ENCODE measurements at regions not wholly inside any gene's neighbourhood (a gene's known extent, or its start where the extent isn't known, plus 50 kb on each side); places are given as distances from the start of the nearest gene placed in this dataset.

DNA sequence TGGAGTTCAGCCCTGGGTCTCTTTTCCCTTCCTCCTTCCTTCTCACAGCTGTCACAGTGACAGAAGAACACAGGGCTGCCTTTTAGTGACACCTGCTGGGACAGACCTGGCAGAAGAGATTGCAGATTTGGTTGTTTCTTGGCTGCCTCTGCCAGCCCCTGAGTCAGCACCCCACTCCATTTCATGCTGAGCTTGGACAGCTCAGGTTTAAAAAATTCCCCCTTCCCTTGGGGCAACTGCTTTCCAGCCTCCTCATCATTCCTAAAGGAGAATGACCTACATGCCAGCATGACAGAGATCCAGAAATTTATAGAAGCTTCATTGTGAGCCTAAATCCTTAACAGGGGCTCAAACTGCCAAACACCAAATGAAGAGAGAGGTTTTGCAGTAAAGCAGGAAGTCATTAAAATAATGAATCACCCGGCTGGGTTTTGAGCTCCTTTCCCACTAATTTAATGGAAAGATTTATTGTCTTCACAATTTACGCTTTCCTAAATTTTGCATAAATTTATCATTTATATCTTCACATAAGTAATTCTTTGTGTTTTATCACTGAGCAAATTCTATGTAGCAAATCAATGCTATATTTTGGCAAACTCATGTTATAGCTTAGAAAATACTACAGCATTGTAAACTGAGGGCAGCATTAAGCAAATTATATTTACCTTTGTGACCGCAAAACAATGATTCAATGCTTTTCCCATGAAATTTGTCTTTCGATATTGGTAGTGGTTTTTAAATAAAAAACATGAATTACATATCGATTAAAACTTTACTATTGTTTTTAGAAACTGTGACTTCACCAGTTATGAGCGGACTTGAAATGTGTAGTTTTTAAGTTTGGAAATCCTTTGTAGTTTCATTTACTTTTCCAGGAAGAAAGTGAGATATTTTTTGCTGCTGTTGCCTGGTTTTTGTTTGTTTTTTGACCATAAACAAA, 399.5 kb upstream of the ANKRD30A start:
- no peaks in the 10 kb centered on the region for H3K27me3 ChIP-seq (ENCODE audit: low read depth)
- no peaks in the 10 kb centered on the region for H3K4me1 ChIP-seq
- H3K9me3 ChIP-seq: no peaks in the 10 kb centered on the region
- no peaks in the 10 kb centered on the region for H3K36me3 ChIP-seq (replicated peaks)
- H3K4me3 ChIP-seq: no peak overlapping the region
- DNase-seq (ENCODE audit: low spot score in 2 of 2): no peak
- in situ Hi-C loops (cut with MboI; ENCODE audit: low sequenced_read_pairs): no loop called here

DNA sequence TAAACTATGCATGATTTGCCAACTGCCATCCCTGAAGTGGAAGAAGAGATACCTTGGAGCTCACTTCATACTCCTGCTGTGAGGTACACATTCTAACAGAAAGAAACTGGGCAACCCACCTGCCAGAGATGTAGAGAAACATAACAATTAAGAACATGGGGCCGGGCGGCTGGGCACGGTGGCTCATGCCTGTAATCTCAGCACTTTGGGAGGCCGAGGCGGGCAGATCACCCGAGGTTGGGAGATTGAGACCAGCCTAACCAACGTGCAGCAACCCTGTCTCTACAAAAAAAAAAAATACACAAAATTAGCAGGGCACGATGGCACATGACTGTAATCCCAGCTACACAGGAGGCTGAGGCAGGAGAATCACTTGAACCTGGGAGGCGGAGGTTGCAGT, 402.6 kb upstream of the ANKRD30A start:
- Histone ChIP-seq H3K4me3 (no peak overlapping the region), H3K4me1 (no peaks in the 10 kb centered on the region), H3K36me3 (replicated peaks) (no peaks in the 10 kb centered on the region), H3K27me3 (ENCODE audit: low read depth) (no peaks in the 10 kb centered on the region), H3K9me3 (no peaks in the 10 kb centered on the region)
- in situ Hi-C loops (cut with MboI; ENCODE audit: low sequenced_read_pairs): no loop called here
- DNase-seq (ENCODE audit: low spot score in 2 of 2): no peak

DNA sequence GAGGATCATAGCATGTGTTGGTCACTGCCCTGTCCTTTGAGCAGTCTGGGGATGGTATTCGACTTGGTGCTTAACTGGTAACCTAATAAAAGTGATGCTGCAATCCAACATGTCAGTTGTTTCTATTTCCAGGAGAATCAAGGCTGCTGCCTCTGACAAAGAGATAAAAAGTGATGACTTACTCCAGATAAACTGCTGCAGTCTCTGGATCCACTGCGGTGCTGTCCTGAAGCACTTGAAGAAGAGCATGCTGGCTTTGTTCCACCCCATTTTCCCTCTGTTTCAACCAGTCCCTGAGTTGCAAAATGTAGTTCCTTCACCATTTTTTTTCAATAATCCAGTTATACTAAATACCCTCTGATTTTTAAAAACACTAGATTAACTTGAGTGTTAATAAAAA, 403.5 kb upstream of the ANKRD30A start:
- Histone ChIP-seq H3K27me3 (ENCODE audit: low read depth) (no peaks in the 10 kb centered on the region), H3K36me3 (replicated peaks) (no peaks in the 10 kb centered on the region), H3K9me3 (no peaks in the 10 kb centered on the region), H3K4me3 (no peak overlapping the region), H3K4me1 (no peaks in the 10 kb centered on the region)
- no peak for DNase-seq (ENCODE audit: low spot score in 2 of 2)
- in situ Hi-C loops (cut with MboI; ENCODE audit: low sequenced_read_pairs): no loop called here

DNA sequence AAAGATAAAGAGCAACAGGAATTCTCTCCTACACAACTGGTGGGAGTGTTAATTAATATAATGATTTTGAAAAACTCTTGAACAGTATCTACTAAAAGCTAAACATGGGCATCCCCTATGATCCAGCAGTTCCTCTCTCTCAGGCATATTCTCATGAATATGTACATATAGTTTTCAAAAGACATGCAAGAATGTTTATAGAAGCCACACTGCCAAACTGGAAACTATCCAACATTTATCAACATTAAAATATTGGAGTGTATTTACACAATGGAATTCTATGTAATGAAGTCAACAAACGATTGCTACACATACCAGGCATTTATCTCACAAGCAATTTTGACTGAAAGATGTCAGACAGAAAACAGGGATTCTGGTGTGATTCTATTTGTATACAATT, 404.5 kb upstream of the ANKRD30A start:
- no peak for DNase-seq (ENCODE audit: low spot score in 2 of 2)
- Histone ChIP-seq H3K4me3 (no peak overlapping the region), H3K27me3 (ENCODE audit: low read depth) (no peaks in the 10 kb centered on the region), H3K4me1 (no peaks in the 10 kb centered on the region), H3K9me3 (no peaks in the 10 kb centered on the region), H3K36me3 (replicated peaks) (no peaks in the 10 kb centered on the region)
- in situ Hi-C loops (cut with MboI; ENCODE audit: low sequenced_read_pairs): no loop called here

DNA sequence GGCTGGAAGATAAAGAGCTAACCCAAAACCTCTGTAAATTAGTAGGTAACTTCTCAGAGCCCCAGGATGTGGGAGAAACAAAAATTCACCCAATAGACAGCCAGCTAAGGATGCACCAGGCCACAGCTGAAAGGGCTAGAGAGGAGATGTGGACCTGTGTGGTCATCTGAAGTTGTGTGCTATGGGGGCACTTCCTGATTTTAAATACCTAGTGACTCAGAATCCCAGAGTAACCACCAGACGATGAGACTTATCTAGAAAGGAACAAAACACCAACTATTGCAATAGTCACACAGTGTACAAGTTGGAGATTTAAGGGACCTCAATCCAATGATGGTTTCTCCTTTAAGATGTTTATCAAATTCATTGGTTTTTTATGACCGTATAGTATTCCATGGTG, 408.3 kb upstream of the ANKRD30A start:
- in situ Hi-C loops (cut with MboI; ENCODE audit: low sequenced_read_pairs): no loop called here
- Histone ChIP-seq H3K4me1 (no peaks in the 10 kb centered on the region), H3K36me3 (replicated peaks) (no peaks in the 10 kb centered on the region), H3K9me3 (no peaks in the 10 kb centered on the region), H3K4me3 (no peak overlapping the region), H3K27me3 (ENCODE audit: low read depth) (no peaks in the 10 kb centered on the region)
- DNase-seq (ENCODE audit: low spot score in 2 of 2): no peak

DNA sequence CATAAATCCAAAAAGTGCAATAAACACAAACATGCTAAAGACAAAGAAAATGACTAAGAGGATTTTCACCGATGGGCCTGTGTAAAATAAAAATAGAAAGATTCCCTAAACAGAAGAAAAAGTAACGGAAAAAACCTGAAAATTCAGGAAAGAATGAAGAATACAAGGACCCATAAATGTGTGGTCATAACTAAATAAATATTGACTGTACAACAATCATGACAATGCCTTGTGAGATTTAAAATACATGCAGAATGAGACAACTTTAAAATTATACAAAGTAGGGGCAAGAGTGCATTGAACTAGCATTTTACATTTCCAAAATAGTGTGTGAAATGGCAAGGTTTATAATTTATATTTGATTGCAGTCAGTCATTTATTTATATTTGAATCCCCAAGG, 409.1 kb upstream of the ANKRD30A start:
- no peak overlapping the region for H3K4me3 ChIP-seq
- DNase-seq (ENCODE audit: low spot score in 2 of 2): no peak
- in situ Hi-C loops (cut with MboI; ENCODE audit: low sequenced_read_pairs): no loop called here

DNA sequence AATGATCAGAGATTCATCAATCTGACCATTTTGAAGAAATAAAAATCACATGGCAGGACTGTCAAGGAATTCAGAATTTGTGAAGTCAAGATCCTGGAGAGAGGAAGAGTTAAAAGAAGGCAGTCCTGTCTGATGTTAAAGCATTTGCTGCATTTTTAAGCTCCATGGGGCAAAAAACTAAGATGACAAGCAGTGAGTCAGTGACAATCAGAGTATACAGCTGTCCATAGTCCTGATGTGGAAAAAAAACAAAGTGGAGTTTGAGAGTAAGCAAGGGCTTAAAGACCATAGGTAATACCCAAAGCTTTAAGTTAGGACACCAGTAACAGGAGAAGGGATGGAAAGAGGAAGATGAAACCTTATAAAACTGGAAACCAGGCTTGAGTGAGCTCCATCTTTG, 412.7 kb upstream of the ANKRD30A start:
- DNase-seq (ENCODE audit: low spot score in 2 of 2): no peak
- no peak overlapping the region for H3K4me3 ChIP-seq
- no peaks in the 10 kb centered on the region for H3K4me1 ChIP-seq
- no peaks in the 10 kb centered on the region for H3K36me3 ChIP-seq (replicated peaks)
- H3K27me3 ChIP-seq (ENCODE audit: low read depth): no peaks in the 10 kb centered on the region
- H3K9me3 ChIP-seq: no peaks in the 10 kb centered on the region
- in situ Hi-C loops (cut with MboI; ENCODE audit: low sequenced_read_pairs): no loop called here

More for the DNA sequence above, 409.1 kb upstream of the ANKRD30A start:
- no peaks in the 10 kb centered on the region for H3K9me3 ChIP-seq
- H3K4me1 ChIP-seq: no peaks in the 10 kb centered on the region
- no peaks in the 10 kb centered on the region for H3K36me3 ChIP-seq (replicated peaks)
- no peaks in the 10 kb centered on the region for H3K27me3 ChIP-seq (ENCODE audit: low read depth)

DNA sequence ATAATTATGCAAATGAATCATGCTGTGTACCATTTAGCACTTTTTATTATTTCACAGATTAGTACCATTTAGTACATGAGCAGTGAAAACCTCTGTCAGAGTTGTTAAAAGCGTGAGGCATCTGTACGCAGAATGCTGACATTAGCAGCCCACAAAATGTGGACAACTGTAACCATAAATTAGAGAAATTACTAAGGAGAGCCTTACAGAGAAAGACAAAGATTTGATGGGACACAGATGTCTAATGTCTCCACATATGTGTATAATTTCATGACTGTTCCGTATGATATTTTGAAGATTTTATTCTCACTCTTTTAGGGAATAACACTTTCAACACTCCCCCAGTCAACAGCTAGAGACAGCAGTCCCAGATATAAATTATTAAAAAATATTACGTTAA, 414.0 kb upstream of the ANKRD30A start:
- in situ Hi-C loops (cut with MboI; ENCODE audit: low sequenced_read_pairs): no loop called here
- Histone ChIP-seq H3K9me3 (no peaks in the 10 kb centered on the region), H3K4me1 (no peaks in the 10 kb centered on the region), H3K36me3 (replicated peaks) (no peaks in the 10 kb centered on the region), H3K27me3 (ENCODE audit: low read depth) (no peaks in the 10 kb centered on the region), H3K4me3 (no peak overlapping the region)
- no peak for DNase-seq (ENCODE audit: low spot score in 2 of 2)

DNA sequence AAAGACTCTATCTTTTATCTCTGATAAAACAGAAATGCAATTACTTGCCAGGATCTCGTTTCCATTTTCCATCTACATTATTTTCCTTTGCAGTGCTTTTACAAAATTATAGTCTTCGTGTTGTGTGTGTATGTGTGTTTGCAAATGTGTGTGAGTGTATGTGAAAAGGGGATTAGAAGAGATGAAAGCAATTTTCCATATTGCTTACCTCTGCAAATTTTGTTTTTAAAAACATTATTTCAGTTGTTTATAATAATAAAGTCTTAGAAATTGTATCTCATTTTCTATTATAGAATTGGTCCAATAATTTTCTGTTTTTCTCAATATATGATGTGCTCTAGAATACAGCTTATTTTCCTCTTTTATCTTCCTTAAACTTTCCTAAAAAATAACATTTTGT, 421.3 kb upstream of the ANKRD30A start:
- Histone ChIP-seq H3K4me3 (no peak overlapping the region), H3K9me3 (no peaks in the 10 kb centered on the region), H3K4me1 (no peaks in the 10 kb centered on the region), H3K27me3 (ENCODE audit: low read depth) (no peaks in the 10 kb centered on the region), H3K36me3 (replicated peaks) (no peaks in the 10 kb centered on the region)
- no peak for DNase-seq (ENCODE audit: low spot score in 2 of 2)
- in situ Hi-C loops (cut with MboI; ENCODE audit: low sequenced_read_pairs): no loop called here

DNA sequence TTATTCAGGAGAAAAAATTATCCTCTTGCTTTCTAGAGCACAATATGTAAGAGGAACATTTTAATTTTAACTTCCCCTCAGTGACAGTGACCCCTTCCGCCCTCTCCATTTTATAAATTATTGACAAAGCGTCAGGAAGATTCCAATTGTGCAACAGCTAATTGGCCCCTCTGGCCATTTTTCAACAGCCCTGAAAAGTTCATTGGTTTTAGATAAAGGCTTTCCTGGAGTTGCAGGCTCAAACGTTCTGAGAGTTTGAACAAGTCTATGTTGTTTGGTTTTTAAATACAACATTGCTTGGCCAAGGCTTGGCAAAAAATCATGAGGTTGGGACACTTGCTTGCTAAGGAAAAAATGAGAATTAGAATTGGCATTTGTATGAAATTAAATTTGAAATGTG, 422.2 kb upstream of the ANKRD30A start:
- in situ Hi-C loops (cut with MboI; ENCODE audit: low sequenced_read_pairs): no loop called here
- Histone ChIP-seq H3K4me3 (no peak overlapping the region), H3K4me1 (no peaks in the 10 kb centered on the region), H3K27me3 (ENCODE audit: low read depth) (no peaks in the 10 kb centered on the region), H3K36me3 (replicated peaks) (no peaks in the 10 kb centered on the region), H3K9me3 (no peaks in the 10 kb centered on the region)
- no peak for DNase-seq (ENCODE audit: low spot score in 2 of 2)

DNA sequence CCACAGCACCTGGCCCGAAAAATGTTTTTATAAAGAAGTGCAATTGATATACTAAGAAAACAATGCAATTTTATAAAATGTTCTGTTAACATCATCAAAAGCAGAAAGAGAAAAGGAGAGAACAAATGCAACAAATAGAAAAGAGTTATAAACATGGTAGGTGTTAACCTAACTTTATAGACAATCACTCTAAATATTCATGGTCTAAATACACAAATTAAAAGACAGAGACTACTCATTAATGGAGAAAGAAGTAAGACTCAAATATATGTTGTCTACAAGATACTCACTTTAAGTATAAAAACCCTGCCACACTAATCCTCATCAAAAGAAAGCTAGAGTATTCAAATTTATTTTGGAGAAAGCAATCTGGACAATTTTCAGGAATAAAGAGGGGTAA, 425.3 kb upstream of the ANKRD30A start:
- Histone ChIP-seq H3K4me3 (no peak overlapping the region), H3K9me3 (no peaks in the 10 kb centered on the region), H3K27me3 (ENCODE audit: low read depth) (no peaks in the 10 kb centered on the region), H3K4me1 (no peaks in the 10 kb centered on the region), H3K36me3 (replicated peaks) (no peaks in the 10 kb centered on the region)
- in situ Hi-C loops (cut with MboI; ENCODE audit: low sequenced_read_pairs): no loop called here
- DNase-seq (ENCODE audit: low spot score in 2 of 2): no peak

DNA sequence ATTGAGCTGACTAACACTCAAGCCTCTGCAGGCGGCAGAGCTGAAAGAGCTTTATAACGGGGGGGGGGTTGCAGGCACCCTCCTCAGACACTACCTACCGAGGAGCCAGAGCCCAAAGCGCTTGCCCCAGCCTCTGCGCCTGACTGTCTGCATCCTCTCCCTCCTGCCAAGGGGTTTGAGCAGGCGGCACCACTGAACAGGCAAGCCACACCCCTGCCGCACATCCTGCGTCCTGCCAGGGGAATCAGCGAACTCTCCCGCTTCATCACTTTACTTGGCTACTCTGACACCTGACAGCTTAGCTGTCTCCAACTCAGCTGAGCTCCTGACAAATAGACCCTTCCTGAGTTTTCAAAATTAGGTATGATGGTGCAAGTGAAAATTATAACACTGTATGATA, 432.6 kb upstream of the ANKRD30A start:
- Histone ChIP-seq H3K9me3 (no peaks in the 10 kb centered on the region), H3K4me3 (no peak overlapping the region), H3K27me3 (ENCODE audit: low read depth) (no peaks in the 10 kb centered on the region), H3K36me3 (replicated peaks) (no peaks in the 10 kb centered on the region), H3K4me1 (no peaks in the 10 kb centered on the region)
- in situ Hi-C loops (cut with MboI; ENCODE audit: low sequenced_read_pairs): no loop called here
- DNase-seq (ENCODE audit: low spot score in 2 of 2): no peak

DNA sequence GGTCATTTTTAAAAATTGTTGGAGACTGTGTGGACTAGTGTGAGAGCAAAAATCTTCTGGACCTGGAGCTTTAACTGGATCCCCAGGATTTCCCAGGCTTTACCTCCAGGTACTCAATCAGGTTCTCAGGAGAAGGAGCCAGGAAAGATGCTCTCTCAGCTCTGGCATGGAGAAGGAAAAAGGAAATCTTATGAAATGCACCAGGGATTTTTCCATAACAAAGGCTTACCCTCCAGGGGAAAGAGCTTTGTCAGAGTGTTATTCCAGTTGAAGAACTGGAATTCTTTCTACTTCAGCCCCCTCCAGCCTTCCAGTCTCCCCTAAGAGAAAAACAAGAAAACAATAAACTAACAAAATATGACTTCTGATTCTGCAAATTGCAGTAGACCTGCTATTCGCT, 436.7 kb upstream of the ANKRD30A start:
- Histone ChIP-seq H3K4me1 (no peaks in the 10 kb centered on the region), H3K36me3 (replicated peaks) (no peaks in the 10 kb centered on the region), H3K4me3 (no peak overlapping the region), H3K27me3 (ENCODE audit: low read depth) (no peaks in the 10 kb centered on the region), H3K9me3 (no peaks in the 10 kb centered on the region)
- DNase-seq (ENCODE audit: low spot score in 2 of 2): no peak
- in situ Hi-C loops (cut with MboI; ENCODE audit: low sequenced_read_pairs): no loop called here

DNA sequence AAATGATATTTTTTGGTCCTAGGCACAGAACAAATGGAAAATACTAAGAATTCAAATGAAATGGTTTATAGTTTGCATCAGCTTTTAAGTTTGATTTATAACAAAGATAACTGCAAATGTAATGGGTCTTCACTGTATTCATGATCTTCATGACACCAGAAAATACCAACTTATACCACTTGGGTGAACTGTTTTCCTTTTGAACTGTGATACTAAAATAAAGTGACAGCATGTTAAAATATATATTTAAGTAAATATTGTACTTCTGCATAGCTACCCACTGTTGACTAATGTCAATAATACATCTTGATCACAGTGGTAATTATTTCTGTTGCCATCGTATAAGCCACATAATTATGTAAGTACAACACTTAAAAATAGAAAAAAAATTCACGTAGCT, 442.0 kb upstream of the ANKRD30A start:
- Histone ChIP-seq H3K4me3 (no peak overlapping the region), H3K4me1 (no peaks in the 10 kb centered on the region), H3K27me3 (ENCODE audit: low read depth) (no peaks in the 10 kb centered on the region), H3K9me3 (no peaks in the 10 kb centered on the region), H3K36me3 (replicated peaks) (no peaks in the 10 kb centered on the region)
- no peak for DNase-seq (ENCODE audit: low spot score in 2 of 2)
- in situ Hi-C loops (cut with MboI; ENCODE audit: low sequenced_read_pairs): no loop called here

Data from HAP-1 (cell line).